Sciatic nerve (tissue), 2 donors: ENCODE measurements at regions not wholly inside any gene's neighbourhood (a gene's known extent, or its start where the extent isn't known, plus 50 kb on each side); places are given as distances from the start of the nearest gene placed in this dataset.
A peak's percentile ranks its signal among the peaks of the same experiment; 100 is the strongest.
"Not testable (repeated sequence)": the region's sequence is repeated elsewhere in the genome, so short reads cannot be mapped to it uniquely, and the experiment has no call there.

Experiments
- ATAC-seq: fragments of 200-7000 bp; cut with Tn5 transposase; one replicate; pipeline ENCODE4 v1.9.1; 2020; ENCODE audit warnings: mild to moderate bottlenecking, moderate library complexity
- DNase-seq: peaks from one replicate; pipeline ENCODE4 v3.0.0-alpha.2; 2020; ENCODE audit warnings: low spot score
- intact Hi-C: fragments of 100-400 bp; cut with DNase I; formaldehyde crosslinking; loops from one replicate; pipeline ENCODE4 v1.14.2; 2022
- donor health status: DM: no; HTN: no; CAD: no.
- donor health status: DM: no; HTN: no; CAD: no.

DNA sequence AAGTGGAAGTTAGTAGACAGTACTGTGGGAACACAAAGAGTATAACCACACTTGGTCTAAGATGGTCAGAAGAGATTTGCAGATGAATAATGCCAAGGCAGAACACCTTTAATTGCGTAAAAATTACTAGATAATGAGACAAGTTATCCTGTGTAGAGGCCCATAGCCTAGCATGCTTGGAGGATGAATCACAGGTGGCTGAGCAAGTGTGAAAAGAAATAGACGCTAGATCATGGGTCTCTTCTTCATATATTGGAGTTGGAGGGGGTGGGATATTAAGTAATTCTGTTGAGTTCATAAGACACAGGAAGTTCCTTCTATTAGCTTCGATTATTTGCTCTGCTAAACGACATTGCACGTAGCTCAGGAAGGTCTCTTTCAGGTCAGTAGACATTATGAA, 454.3 kb upstream of the LMO3 start:
- ATAC-seq: no peak
- intact Hi-C loops: no loop called here
- no peak for DNase-seq

- intact Hi-C loops: no loop called here
- ATAC-seq: no peak
- no peak for DNase-seq
These were observed 450.6 kb upstream of the LMO3 start for GRCh38 chr12:17056546-17056945.

DNA sequence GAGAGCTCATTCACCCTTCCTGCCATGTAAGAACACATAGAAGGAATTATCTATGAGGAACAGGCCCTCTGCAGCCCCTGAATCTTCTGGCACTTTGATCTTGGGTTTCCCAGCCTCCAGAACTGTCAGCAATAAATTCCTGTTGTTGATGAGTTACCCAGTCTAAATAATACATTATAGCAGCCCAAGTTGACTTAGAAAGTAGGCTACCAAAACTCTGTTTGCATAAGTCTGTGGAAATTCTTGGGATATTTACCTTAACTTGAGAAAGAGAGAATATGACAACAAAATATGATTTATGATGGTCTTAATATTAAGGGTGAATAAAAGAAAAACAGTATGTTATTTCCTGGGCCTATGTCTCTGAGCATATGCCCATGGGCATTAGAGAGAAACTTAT, 433.0 kb upstream of the LMO3 start:
- DNase-seq: no peak
- ATAC-seq: no peak

DNA sequence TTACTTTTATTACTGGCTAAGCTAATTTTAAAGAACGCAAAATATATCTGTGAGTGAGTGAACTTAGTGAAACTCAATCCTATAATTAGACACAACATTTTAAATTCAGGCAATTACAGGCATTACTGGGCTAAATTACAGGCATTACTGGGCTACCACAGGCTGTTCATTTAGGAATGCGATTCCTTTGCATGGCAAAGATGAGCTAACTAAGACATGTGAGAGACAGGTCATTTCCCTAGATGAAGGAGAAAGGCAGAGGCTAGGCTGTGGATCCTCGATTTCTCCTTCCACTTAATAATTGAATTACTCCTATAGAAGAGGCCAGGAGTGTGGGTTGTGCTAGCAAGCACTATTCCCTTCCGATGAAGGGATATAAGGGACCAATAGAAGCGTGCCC, 429.4 kb upstream of the LMO3 start:
- intact Hi-C loops: no loop called here
- no peak for DNase-seq
- no peak for ATAC-seq

More for the DNA sequence above, 433.0 kb upstream of the LMO3 start:
- intact Hi-C loops: no loop called here

GRCh38 chr12:17030338-17030737, 424.4 kb upstream of the LMO3 start:
- intact Hi-C loops: no loop called here
- no peak for DNase-seq
- no peak for ATAC-seq

DNA sequence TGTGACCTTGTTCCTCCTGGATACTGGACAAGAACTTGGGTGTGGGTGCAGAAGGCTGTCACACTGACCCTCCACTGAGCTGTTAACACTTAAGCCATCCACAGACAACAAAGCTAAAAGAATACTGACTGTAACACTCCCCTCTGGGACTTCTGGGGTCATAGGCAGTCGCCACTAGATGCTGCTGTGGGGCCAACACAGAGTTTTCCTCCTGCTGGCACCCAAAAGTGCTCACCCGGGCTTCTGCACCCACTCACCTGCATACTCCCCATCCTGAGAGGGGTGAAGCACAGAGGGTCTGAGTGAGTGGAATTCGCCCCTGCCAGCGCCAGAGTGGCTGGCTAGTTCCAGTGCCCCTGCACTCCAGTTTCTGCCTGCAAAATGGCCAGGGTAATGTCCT, 422.4 kb upstream of the LMO3 start:
- intact Hi-C loops: no loop called here
- DNase-seq: no peak
- no peak for ATAC-seq

GRCh38 chr12:17025424-17025823, 419.5 kb upstream of the LMO3 start:
- intact Hi-C loops, DNase-seq, ATAC-seq: not testable (repeated sequence)

DNA sequence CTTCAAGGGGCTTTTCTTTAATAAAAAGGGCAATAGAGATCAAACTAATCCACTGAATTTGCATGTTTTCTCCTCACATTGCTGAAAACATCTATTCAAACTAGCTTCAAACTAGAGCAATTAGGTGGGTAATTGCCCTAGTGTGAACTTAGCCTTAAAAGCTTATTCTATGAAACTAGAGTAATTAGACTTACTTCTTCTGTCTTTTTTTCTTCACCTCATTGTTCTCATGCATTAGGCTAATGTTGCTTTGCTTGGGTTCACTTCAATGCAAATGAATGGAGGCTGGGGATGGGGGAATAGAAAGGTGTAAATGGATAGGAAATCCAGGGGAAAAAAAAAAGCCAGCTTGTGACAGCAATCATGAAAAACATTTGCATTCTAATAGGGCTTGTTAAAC, 414.8 kb upstream of the LMO3 start:
- intact Hi-C loops: no loop called here
- DNase-seq: no peak
- no peak for ATAC-seq

GRCh38 chr12:17017402-17017801, 411.4 kb upstream of the LMO3 start:
- intact Hi-C loops: no loop called here
- DNase-seq (no peak), ATAC-seq (no peak)

DNA sequence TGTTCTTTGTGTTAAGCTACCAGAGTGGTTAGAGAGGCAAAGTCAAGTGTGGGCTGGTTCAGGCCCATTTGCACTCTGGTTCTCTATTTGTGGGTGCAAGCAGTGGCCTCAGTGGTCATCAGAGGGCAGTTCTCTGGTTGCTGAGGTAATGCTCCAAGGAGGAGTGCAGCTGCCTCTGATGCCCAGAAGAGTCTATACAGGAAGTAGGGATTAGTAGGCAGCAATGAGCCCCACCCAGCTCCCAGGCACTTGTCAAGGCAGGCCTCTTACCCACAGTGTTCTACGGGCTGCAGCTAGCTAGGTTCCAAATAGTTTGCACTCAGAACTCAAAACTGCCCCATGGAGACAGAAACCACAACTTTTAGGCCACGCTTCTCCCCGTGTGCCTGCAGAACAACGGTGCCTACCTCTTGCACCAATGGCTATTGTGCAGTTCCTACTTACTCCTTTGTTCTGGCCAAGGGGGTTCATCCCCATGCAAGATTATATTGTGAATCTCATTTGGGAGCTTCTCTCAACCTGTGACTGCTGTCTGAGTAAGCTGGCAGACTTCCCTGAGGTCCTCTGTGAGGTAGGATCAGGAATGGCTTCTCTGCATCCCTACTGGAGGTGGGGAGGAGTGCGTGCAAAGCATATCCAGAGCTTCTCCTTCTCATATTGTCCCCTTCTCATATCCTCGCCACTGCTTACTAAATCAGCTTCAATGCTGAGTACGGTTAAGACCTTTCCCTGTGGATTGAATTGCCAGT, 410.3 kb upstream of the LMO3 start:
- DNase-seq (no peak), ATAC-seq (no peak)
- intact Hi-C loops: no loop called here

DNA sequence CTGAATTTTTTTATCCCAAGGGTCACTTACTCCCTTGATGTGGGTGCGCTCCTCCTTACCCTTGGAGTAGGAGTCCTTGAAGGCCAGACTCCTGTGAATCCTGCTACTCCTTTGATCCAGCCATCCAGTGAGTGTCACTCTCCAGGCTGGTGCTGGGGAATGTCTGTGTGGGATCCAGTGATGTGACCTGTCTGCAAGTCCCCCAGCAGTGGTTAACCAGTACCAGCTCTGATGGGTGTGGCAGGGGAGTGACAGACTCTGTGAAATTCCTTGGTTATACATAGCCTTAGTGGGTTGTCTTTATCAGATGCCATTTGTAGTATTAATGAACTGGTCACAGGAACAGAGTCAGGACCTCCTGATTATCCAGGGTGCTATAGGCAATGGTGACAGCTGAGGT, 409.5 kb upstream of the LMO3 start:
- intact Hi-C loops: no loop called here
- no peak for ATAC-seq

GRCh38 chr12:17007442-17008040, 401.6 kb upstream of the LMO3 start:
- intact Hi-C loops: not testable (repeated sequence)

More for the DNA sequence above, 409.5 kb upstream of the LMO3 start:
- DNase-seq: no peak

GRCh38 chr12:16998538-16998937, 392.6 kb upstream of the LMO3 start:
- intact Hi-C loops, DNase-seq, ATAC-seq: not testable (repeated sequence)

More at GRCh38 chr12:17007442-17008040, 401.6 kb upstream of the LMO3 start:
- DNase-seq, ATAC-seq: not testable (repeated sequence)

DNA sequence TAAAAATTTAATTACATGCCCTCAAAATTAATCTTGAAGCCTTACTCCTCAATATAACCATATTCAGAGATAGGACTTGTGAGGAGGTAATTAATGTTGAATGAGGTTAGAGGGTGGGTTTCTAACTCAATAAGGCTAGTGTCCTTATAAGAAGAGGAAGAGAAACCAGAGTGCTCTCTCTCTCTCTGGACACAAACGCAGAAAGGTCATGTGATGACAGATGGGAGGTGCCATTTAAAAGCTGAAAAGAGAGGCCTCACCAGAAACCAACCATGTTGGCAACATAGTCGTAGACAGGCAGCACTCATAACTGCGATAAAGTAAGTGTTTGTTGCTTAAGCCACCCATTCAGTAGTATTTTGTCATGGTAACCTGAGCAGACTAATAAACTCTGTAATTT, 378.5 kb upstream of the LMO3 start:
- intact Hi-C loops: no loop called here
- DNase-seq (no peak), ATAC-seq (no peak)

- ATAC-seq: no peak
- intact Hi-C loops: no loop called here
- no peak for DNase-seq
These were observed 367.2 kb upstream of the LMO3 start for GRCh38 chr12:16972923-16973770.

DNA sequence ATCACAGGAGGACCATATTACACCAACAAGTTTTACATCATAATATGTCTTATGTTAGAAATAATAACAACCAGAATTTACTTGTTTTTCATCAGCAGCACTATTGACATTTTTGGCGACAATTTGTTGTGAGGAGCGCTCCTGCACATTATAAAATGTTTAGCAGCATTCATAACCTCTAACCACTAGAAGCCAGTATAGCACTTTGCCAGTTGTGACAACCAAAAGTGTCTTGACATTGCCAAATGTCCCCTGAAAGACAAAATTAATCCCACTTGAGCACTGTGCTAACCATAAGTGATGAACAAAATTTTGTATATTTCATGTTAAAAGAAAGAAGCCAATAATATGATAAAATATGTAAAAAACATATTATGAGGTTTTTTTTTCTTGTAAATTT, 356.9 kb upstream of the LMO3 start:
- intact Hi-C loops: no loop called here
- no peak for ATAC-seq
- no peak for DNase-seq

- intact Hi-C loops: no loop called here
- ATAC-seq (no peak), DNase-seq (no peak)
These were observed 349.2 kb upstream of the LMO3 start for GRCh38 chr12:16955083-16955657.

DNA sequence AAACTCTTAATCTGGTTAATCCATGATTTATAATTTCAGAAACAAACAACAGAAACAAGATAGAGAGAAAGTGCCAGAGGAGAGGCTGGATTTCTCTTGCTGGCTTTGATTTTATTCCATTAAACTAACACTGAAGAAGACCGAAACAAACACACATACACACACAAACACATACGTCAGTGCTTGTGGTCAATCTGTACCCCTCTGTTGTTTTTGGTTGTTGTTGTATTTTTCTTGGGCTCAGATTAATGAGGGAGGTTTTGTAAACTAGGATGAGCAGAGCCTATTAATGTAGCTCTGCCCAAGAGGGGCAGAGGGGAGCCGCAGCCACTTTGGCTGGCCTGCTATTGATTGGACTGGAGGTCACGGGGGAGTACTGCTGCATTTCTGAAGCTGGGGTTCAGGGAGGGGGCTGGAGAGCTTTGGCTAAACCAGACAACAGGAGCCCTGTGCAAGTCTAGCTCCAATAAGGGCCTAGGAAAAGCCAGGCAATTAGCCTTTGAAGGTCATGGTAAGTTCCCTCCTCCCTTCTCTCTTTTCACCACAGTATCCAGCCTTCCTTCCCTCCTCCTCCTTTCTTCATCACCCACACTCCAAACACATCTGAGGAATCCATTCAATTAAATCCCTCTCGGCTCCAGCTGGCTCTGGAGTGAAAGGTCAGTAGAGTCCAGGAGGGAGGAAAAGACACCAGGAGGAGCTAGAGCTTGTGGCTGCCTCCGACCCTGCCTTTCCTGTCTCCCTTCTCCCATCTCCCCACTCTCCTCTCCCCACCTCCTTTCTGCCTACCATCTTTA, 344.1 kb upstream of the LMO3 start:
- intact Hi-C loops: no loop called here
- ATAC-seq (peak; percentile 80), DNase-seq (no peak)

DNA sequence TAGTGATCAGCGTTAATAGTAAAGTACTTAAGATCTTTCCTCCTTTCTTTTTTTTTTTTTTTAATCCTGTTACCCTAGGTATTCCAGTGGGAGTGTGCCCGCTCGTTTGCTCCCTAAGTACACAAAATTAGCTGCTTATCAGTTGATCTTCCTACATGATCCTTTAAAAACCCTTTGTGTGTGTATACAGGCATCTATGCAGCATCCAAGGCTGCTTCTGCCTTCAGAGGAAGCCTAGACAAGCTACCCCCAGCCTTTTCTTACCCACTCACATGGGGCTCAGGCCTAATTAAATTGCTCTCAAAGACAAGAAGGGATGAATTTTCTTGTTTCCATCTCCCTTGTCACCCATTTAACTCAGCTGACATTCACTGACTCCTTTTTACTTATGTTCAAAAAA, 343.4 kb upstream of the LMO3 start:
- DNase-seq (no peak), ATAC-seq (no peak)

More for the DNA sequence above, 343.4 kb upstream of the LMO3 start:
- intact Hi-C loops: no loop called here
